Trophoblast cell (in vitro differentiated cells and primary cell): ENCODE measurements at regions not wholly inside any gene's neighbourhood (a gene's known extent, or its start where the extent isn't known, plus 50 kb on each side); places are given as distances from the start of the nearest gene placed in this dataset.
"Not testable (repeated sequence)": the region's sequence is repeated elsewhere in the genome, so short reads cannot be mapped to it uniquely, and the experiment has no call there.

Source experiments
- DNase-seq, 2 donors: peaks; one replicate each; pipeline ENCODE4 v3.0.0-alpha.2; 2016
- H2AFZ ChIP-seq: 2 replicates; pipeline ENCODE4 v1.6.1; 2013; ENCODE audit warnings: low read length, moderate library complexity, mild to moderate bottlenecking; ENCODE audit not compliant: insufficient read depth, poor library complexity
- H2AK5ac ChIP-seq: 2 replicates; pipeline ENCODE4 v1.6.1; 2013; ENCODE audit warnings: mild to moderate bottlenecking, low read length
- H2BK120ac ChIP-seq: 2 replicates; pipeline ENCODE4 v1.6.1; 2013; ENCODE audit warnings: low read length, mild to moderate bottlenecking, moderate library complexity; ENCODE audit not compliant: insufficient read depth, poor library complexity
- H2BK12ac ChIP-seq: 2 replicates; pipeline ENCODE4 v1.6.1; 2013; ENCODE audit warnings: mild to moderate bottlenecking, low read length, moderate library complexity
- H2BK5ac ChIP-seq: 2 replicates; pipeline ENCODE4 v1.6.1; 2013; ENCODE audit warnings: low read length, low read depth, moderate library complexity, mild to moderate bottlenecking; ENCODE audit not compliant: poor library complexity
- H3K14ac ChIP-seq: 2 replicates; pipeline ENCODE4 v1.6.1; 2013; ENCODE audit warnings: mild to moderate bottlenecking, low read length
- H3K18ac ChIP-seq: 2 replicates; pipeline ENCODE4 v1.6.1; 2013; ENCODE audit warnings: mild to moderate bottlenecking, low read length
- H3K23ac ChIP-seq: 2 replicates; pipeline ENCODE4 v1.6.1; 2013; ENCODE audit warnings: low read length
- H3K27ac ChIP-seq: 2 replicates; pipeline ENCODE4 v1.5.1; 2013; ENCODE audit warnings: low read depth, mild to moderate bottlenecking, inconsistent platforms, low read length, moderate library complexity
- H3K27me3 ChIP-seq: 2 replicates; pipeline ENCODE4 v1.6.1; 2013; ENCODE audit warnings: inconsistent platforms, mild to moderate bottlenecking, low read length, moderate library complexity; ENCODE audit not compliant: insufficient read depth
- H3K36me3 ChIP-seq, 2 experiments: 1 replicate in 1 of 2; 2 replicates in 1 of 2; pipeline ENCODE4 v1.6.1; 2013; ENCODE audit warnings: low read length in 2 of 2, mild to moderate bottlenecking in 2 of 2, moderate library complexity in 1 of 2; ENCODE audit not compliant: insufficient read depth in 2 of 2, control insufficient read depth in 1 of 2
- H3K4ac ChIP-seq: 2 replicates; pipeline ENCODE4 v1.6.1; 2013; ENCODE audit warnings: low read depth, mild to moderate bottlenecking, low read length, moderate library complexity
- H3K4me1 ChIP-seq, 2 experiments: 1 replicate in 1 of 2; 2 replicates in 1 of 2; pipeline ENCODE4 v1.6.1; 2013; ENCODE audit warnings: low read length in 2 of 2, mild to moderate bottlenecking in 2 of 2, moderate library complexity in 1 of 2; ENCODE audit not compliant: insufficient read depth in 2 of 2, control insufficient read depth in 1 of 2
- H3K4me2 ChIP-seq: 2 replicates; pipeline ENCODE4 v1.6.1; 2013; ENCODE audit warnings: inconsistent platforms, mild to moderate bottlenecking, low read length, moderate library complexity
- H3K4me3 ChIP-seq: 2 replicates; pipeline ENCODE4 v1.5.1; 2013; ENCODE audit warnings: mild to moderate bottlenecking, low read depth, low read length, inconsistent platforms
- H3K79me1 ChIP-seq: one replicate; pipeline ENCODE4 v1.6.1; 2013; ENCODE audit warnings: low read length
- H3K79me2 ChIP-seq: 2 replicates; pipeline ENCODE4 v1.6.1; 2013; ENCODE audit warnings: low read length, mild to moderate bottlenecking; ENCODE audit not compliant: control insufficient read depth, insufficient read depth, poor library complexity
- H3K9ac ChIP-seq: 2 replicates; pipeline ENCODE4 v1.6.1; 2013; ENCODE audit warnings: mild to moderate bottlenecking, low read length
- H3K9me3 ChIP-seq: 2 replicates; pipeline ENCODE4 v1.6.1; 2013; ENCODE audit warnings: low read depth, mild to moderate bottlenecking, control low read depth, inconsistent platforms, low read length; ENCODE audit not compliant: insufficient read depth
- H4K12ac ChIP-seq: 2 replicates; pipeline ENCODE4 v1.6.1; 2013; ENCODE audit warnings: low read depth, mild to moderate bottlenecking, low read length, moderate library complexity
- H4K8ac ChIP-seq: 2 replicates; pipeline ENCODE4 v1.6.1; 2013; ENCODE audit warnings: low read depth, mild to moderate bottlenecking, low read length, moderate library complexity
- H4K91ac ChIP-seq: one replicate; pipeline ENCODE4 v1.6.1; 2013; ENCODE audit warnings: low read depth, mild to moderate bottlenecking, low read length, moderate library complexity
- WGBS: extraction: QIAGEN DNeasy Blood & Tissue Kit; methylation state at CpG from one replicate; pipeline ENCODE4 v1.1.7; 2013; ENCODE audit warnings: missing lambda C conversion rate; ENCODE audit not compliant: insufficient read length, insufficient coverage; ENCODE audit errors: extremely low coverage; 5-methylcytosine and 5-hydroxymethylcytosine counted together

DNA sequence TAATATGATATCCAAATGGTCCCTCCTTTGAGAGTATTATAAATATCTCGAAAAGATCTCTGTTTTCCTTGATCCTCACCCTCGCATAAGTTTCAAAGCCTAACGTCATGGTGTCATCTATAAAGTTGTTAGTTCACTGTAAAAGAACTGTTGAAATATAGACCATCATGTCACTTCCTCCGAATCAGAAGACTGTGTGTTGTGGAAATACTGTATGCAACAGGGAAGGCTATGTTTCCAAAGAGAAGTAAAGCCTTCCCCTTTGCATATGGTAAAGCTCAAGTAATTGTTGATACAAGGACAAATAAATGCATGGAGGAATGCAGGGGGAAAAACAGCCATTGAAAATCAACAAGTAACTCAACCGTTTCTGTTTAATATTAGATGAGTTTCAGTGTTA, 125.9 kb downstream of the ZNF365 start:
- not testable (repeated sequence) for H3K79me1 ChIP-seq, H3K79me2 ChIP-seq, H3K27ac ChIP-seq

DNA sequence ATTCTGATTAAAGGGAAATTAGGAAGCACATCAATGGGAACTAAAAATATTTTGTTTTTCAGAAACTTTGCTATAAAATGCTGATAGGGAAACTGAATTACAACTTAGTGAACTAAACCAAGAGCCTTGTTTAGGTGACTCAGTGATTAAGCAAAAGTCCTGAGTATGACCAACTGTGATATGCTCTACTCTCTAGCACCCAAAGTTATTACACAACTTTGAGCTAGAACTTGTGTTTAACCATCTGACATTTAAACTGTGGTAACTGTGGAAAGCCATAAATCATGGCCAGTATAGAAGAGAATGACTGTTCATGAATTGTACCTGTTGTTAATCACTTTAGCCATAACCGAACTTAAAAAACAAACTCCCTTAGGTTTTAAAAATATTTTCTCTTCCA, 127.4 kb downstream of the ZNF365 start:
- Histone ChIP-seq H2BK120ac (no peak overlapping the region), H3K27me3 (no peaks in the 10 kb centered on the region), H3K14ac (no peak overlapping the region), H3K4me3 (no peak overlapping the region), H3K27ac (no peak overlapping the region), H3K36me3 (no peaks in the 10 kb centered on the region), H3K23ac (no peak overlapping the region), H3K18ac (no peak overlapping the region), H3K4me2 (no peak overlapping the region), H3K4me1 (no peaks in the 10 kb centered on the region), H2AK5ac (no peak overlapping the region), H2AFZ (no peak overlapping the region), H3K9me3 (no peaks in the 10 kb centered on the region), H3K79me2 (no peaks in the 10 kb centered on the region), H4K91ac (no peak overlapping the region), H3K9ac (no peak overlapping the region), H2BK12ac (no peak overlapping the region), H4K8ac (no peak overlapping the region), H3K79me1 (no peaks in the 10 kb centered on the region), H2BK5ac (no peak overlapping the region), H3K4ac (no peak overlapping the region), H4K12ac (no peak overlapping the region)
- no CpG with 5 or more reads among the region's 1 CpG for whole genome bisulfite sequencing
- DNase-seq = peak in 1 of 2 donors; percentile 19

More for the DNA sequence above, 125.9 kb downstream of the ZNF365 start:
- not testable (repeated sequence) for H2BK5ac ChIP-seq, H3K4ac ChIP-seq, H3K14ac ChIP-seq, H4K8ac ChIP-seq, H4K91ac ChIP-seq, H3K4me1 ChIP-seq, DNase-seq, H3K27me3 ChIP-seq, H2AFZ ChIP-seq, H3K36me3 ChIP-seq, H4K12ac ChIP-seq, H3K18ac ChIP-seq, H3K9me3 ChIP-seq, H3K4me3 ChIP-seq, H3K23ac ChIP-seq, H2BK120ac ChIP-seq, H3K4me2 ChIP-seq, H2BK12ac ChIP-seq, H2AK5ac ChIP-seq, H3K9ac ChIP-seq
- WGBS = no CpG with 5 or more reads among the region's 5 CpGs

DNA sequence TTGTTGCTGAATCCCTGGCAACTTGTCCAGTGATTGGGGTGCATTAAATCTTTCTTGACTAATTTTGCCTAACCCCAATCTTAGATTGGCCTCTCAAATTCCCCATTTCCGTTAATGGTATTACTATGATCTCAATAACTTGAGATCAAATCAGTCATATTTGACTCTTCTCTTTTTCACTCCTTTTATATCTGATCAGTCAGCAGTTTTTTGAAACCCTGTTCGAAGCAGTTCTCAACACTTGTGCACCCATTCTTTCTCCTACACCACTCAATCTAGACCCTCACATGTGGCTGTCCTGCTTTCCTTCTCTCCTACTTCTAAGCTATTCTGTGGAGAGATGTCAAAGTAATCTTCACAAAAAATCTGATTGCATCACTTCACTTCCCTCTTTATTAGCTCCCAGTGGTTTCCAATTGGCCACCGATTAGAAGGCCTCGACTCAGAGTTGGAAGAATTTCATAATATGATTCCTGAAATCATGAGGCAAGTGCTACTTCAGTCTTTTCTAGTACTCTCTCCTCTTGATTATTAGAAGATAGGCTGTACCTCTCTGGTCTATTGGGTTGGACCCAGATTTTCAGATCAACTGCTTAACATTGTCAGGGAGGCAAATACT, 128.9 kb downstream of the ZNF365 start:
- DNase-seq = peak in 1 of 2 donors; percentile 9
- Histone ChIP-seq H3K27me3 (no peaks in the 10 kb centered on the region), H3K79me2 (no peaks in the 10 kb centered on the region), H3K9ac (no peak overlapping the region), H4K8ac (no peak overlapping the region), H2AK5ac (no peak overlapping the region), H3K9me3 (no peaks in the 10 kb centered on the region), H2BK5ac (no peak overlapping the region), H2BK120ac (no peak overlapping the region), H4K91ac (no peak overlapping the region), H2BK12ac (no peak overlapping the region), H3K4me2 (no peak overlapping the region), H3K4ac (no peak overlapping the region), H3K4me1 (no peaks in the 10 kb centered on the region), H2AFZ (no peak overlapping the region), H3K79me1 (no peaks in the 10 kb centered on the region), H3K18ac (no peak overlapping the region), H3K23ac (no peak overlapping the region), H3K27ac (no peak overlapping the region), H4K12ac (no peak overlapping the region), H3K36me3 (no peaks in the 10 kb centered on the region), H3K4me3 (no peak overlapping the region), H3K14ac (no peak overlapping the region)
- WGBS = no CpG with 5 or more reads among the region's 4 CpGs

DNA sequence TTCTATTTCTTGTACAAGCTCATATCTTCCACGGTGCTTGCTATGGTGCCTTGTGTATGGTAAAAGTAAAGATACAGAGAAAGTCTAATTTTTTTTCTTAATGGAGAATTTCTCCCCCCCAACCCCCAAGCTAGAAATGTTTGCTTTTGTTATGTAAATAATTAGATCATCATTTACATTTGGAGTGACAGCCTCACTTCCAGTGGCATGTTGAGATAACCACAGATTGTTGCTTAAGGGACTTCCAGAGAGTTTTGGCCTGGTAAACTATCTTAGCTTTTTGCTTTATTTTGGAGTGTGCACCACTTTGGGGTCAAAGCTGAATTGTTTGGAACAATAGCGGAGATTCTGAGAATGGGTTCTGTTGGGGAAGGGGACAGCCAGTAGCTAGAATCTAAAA, 129.7 kb downstream of the ZNF365 start:
- Histone ChIP-seq H3K4me1 (no peaks in the 10 kb centered on the region), H3K36me3 (no peaks in the 10 kb centered on the region), H3K4me2 (no peak overlapping the region), H3K4ac (no peak overlapping the region), H3K9me3 (no peaks in the 10 kb centered on the region), H4K12ac (no peak overlapping the region), H4K91ac (no peak overlapping the region), H3K4me3 (no peak overlapping the region), H3K27ac (no peak overlapping the region), H2BK5ac (no peak overlapping the region), H3K79me2 (no peaks in the 10 kb centered on the region), H2AK5ac (no peak overlapping the region), H3K18ac (no peak overlapping the region), H3K14ac (no peak overlapping the region), H3K27me3 (no peaks in the 10 kb centered on the region), H3K9ac (no peak overlapping the region), H3K23ac (no peak overlapping the region), H2BK120ac (no peak overlapping the region), H2BK12ac (no peak overlapping the region), H3K79me1 (no peaks in the 10 kb centered on the region), H4K8ac (no peak overlapping the region), H2AFZ (no peak overlapping the region)
- DNase-seq = no peak
- no CpG with 5 or more reads among the region's 2 CpGs for WGBS
